ENCODE measurements at regions not wholly inside any gene's neighbourhood (a gene's known extent, or its start where the extent isn't known, plus 50 kb on each side); places are given as distances from the start of the nearest gene placed in this dataset.

- no peaks in the 10 kb centered on the region for H3F3A ChIP-seq (replicated peaks; ENCODE audit: insufficient read depth)
- no peak for TF ChIP-seq RXRA (IDR thresholded peaks at IDR 0.05; ENCODE audit: borderline replicate concordance, low read depth)
- no peak for TF ChIP-seq CTCF (IDR thresholded peaks at IDR 0.05)
- TF ChIP-seq TEAD4 (IDR thresholded peaks at IDR 0.05; ENCODE audit: borderline replicate concordance, insufficient read depth): no peak
- TF ChIP-seq NRF1 (IDR thresholded peaks at IDR 0.05; ENCODE audit: low read depth, low read length): no peak
- TF ChIP-seq SMC3 (IDR thresholded peaks at IDR 0.05; ENCODE audit: low read depth, low read length): no peak
- no peak for TF ChIP-seq EZH2phosphoT487 (IDR thresholded peaks at IDR 0.05; ENCODE audit: borderline replicate concordance, low read depth)
- TF ChIP-seq JUND (IDR thresholded peaks at IDR 0.05): no peak
- no peaks in the 10 kb centered on the region; a peak in 1 of 4 replicates for H3K4me1 ChIP-seq (ENCODE audit: control insufficient read depth in 1 of 2, insufficient read depth in 2 of 2, low read depth in 1 of 2, low read length in 1 of 2)
- H3K9ac ChIP-seq: no peak overlapping the region
- H4K20me1 ChIP-seq (ENCODE audit: insufficient read depth): no peaks in the 10 kb centered on the region; the same call in 1 of the 2 replicates
- ChIA-PET CTCF (interaction anchor here (0.6 to 1.5 kb wide), 7 partner anchors 10 to 1022 kb away, joined by 3 to 7 read pairs (median 3); no protein-coding TSS in a partner anchor), POLR2A (no interaction called here)
- no peak overlapping the region for H3K4me2 ChIP-seq
- peak; percentile 50 for DNase-seq
- no peaks in the 10 kb centered on the region for H3K9me3 ChIP-seq
- H3K79me2 ChIP-seq (ENCODE audit: insufficient read depth): no peaks in the 10 kb centered on the region
- peaks cover 93% of the 10 kb centered on the region for H3K27me3 ChIP-seq (ENCODE audit: insufficient read depth)
- H3K27ac ChIP-seq (ENCODE audit: low read depth in 2 of 2, low read length in 1 of 2): no peak overlapping the region
- no peaks in the 10 kb centered on the region for H3K36me3 ChIP-seq (replicated peaks in 1 of 2; ENCODE audit: control insufficient read depth in 1 of 2, insufficient read depth in 2 of 2, low read length in 1 of 2)
- H3K4me3 ChIP-seq (ENCODE audit: low read depth in 2 of 2, low read length in 1 of 2): no peak overlapping the region
- 17% methylated on average over 28 of the region's 32 CpGs for WGBS (ENCODE audit: low lambda C conversion rate)
- no peaks in the 10 kb centered on the region for H3K9me2 ChIP-seq
- H2AFZ ChIP-seq (ENCODE audit: low read depth): no peak overlapping the region
Observed at GRCh38 chr7:1354661-1355567, 104.4 kb downstream of the MICALL2 start.

- no peaks in the 10 kb centered on the region for H3K9me3 ChIP-seq
- no peaks in the 10 kb centered on the region for H3F3A ChIP-seq (replicated peaks; ENCODE audit: insufficient read depth)
- DNase-seq: peak; percentile 51
- no peak overlapping the region for H3K9ac ChIP-seq
- no peaks in the 10 kb centered on the region for H3K79me2 ChIP-seq (ENCODE audit: insufficient read depth)
- H3K4me1 ChIP-seq (ENCODE audit: control insufficient read depth in 1 of 2, insufficient read depth in 2 of 2, low read depth in 1 of 2, low read length in 1 of 2): no peaks in the 10 kb centered on the region; a peak in 1 of 4 replicates
- POLR2A ChIA-PET: no interaction called here
- no peak overlapping the region for H3K4me2 ChIP-seq
- H4K20me1 ChIP-seq (ENCODE audit: insufficient read depth): peaks cover 2% of the 10 kb centered on the region; the same call in 1 of the 2 replicates
- 19% methylated on average over 23 of the region's 24 CpGs for WGBS (ENCODE audit: low lambda C conversion rate)
- H3K4me3 ChIP-seq (ENCODE audit: low read depth in 2 of 2, low read length in 1 of 2): no peak overlapping the region
- H2AFZ ChIP-seq (ENCODE audit: low read depth): no peak overlapping the region
- H3K9me2 ChIP-seq: no peaks in the 10 kb centered on the region
- CTCF ChIA-PET: interaction anchor here (0.6 to 1.5 kb wide), 9 partner anchors 9 to 1023 kb away, joined by 3 to 7 read pairs (median 3); no protein-coding TSS in a partner anchor
- H3K27me3 ChIP-seq (ENCODE audit: insufficient read depth): peaks cover 92% of the 10 kb centered on the region
- H3K36me3 ChIP-seq (replicated peaks in 1 of 2; ENCODE audit: control insufficient read depth in 1 of 2, insufficient read depth in 2 of 2, low read length in 1 of 2): no peaks in the 10 kb centered on the region
- no peak overlapping the region for H3K27ac ChIP-seq (ENCODE audit: low read depth in 2 of 2, low read length in 1 of 2)
- TF ChIP-seq USF1 (IDR thresholded peaks at IDR 0.05; ENCODE audit: borderline replicate concordance, low read depth): no peak
- no peak for TF ChIP-seq ZBTB33 (IDR thresholded peaks at IDR 0.05; ENCODE audit: borderline replicate concordance, low read depth)
- no peak for TF ChIP-seq CTCF (IDR thresholded peaks at IDR 0.05)
- no peak for TF ChIP-seq MAX (IDR thresholded peaks at IDR 0.05; ENCODE audit: low read depth)
- TF ChIP-seq TEAD4 (IDR thresholded peaks at IDR 0.05; ENCODE audit: borderline replicate concordance, insufficient read depth): no peak
- no peak for TF ChIP-seq NRF1 (IDR thresholded peaks at IDR 0.05; ENCODE audit: low read depth, low read length)
- no peak for TF ChIP-seq ELF1 (IDR thresholded peaks at IDR 0.05)
Observed at GRCh38 chr7:1355568-1356340, 103.5 kb downstream of the MICALL2 start.
